MG63 (cell line): ENCODE measurements at regions not wholly inside any gene's neighbourhood (a gene's known extent, or its start where the extent isn't known, plus 50 kb on each side); places are given as distances from the start of the nearest gene placed in this dataset.

ENCODE experiments used
- DNase-seq: peaks from one replicate; pipeline ENCODE4 v3.0.0-alpha.2; 2020
- H3K27me3 ChIP-seq: fragments of 250-450 bp; sonication (Bioruptor Pico); 2 replicates; pipeline ENCODE4 v1.5.1; 2020; ENCODE audit warnings: mild to moderate bottlenecking, moderate library complexity
- H3K36me3 ChIP-seq: fragments of 250-450 bp; sonication (Bioruptor Pico); 2 replicates; pipeline ENCODE4 v1.5.1; 2020; ENCODE audit warnings: mild to moderate bottlenecking, moderate library complexity
- H3K4me3 ChIP-seq: fragments of 250-450 bp; sonication (Bioruptor Pico); 2 replicates; pipeline ENCODE4 v1.5.1; 2020; ENCODE audit warnings: mild to moderate bottlenecking, moderate library complexity
- H3K9me3 ChIP-seq: fragments of 250-450 bp; sonication (Bioruptor Pico); 2 replicates; pipeline ENCODE4 v1.5.1; 2020; ENCODE audit warnings: mild to moderate bottlenecking, moderate library complexity

DNA sequence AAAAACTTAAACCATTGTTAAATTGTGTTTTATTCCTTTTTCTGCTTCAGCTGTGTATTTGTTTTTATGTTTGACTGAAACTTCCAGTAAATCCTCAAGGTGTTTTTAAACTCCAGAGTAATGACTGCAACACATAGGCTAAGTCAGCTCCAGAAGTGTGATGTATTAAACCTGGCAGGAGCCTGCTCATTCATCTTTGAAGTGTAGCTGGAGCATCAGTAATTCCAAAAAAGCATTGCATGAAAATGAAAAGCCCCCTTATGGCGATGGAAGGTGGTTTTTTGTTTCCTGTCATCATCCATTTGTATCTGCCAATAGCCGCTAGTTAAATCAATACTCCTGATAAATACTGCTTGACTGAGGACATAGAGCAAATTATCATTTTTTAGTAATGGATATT is 474.2 kb upstream of the ADAMTS16 start:
- Histone ChIP-seq H3K4me3 (no peak overlapping the region), H3K27me3 (no peaks in the 10 kb centered on the region), H3K9me3 (no peaks in the 10 kb centered on the region), H3K36me3 (no peaks in the 10 kb centered on the region)
- DNase-seq = no peak

DNA sequence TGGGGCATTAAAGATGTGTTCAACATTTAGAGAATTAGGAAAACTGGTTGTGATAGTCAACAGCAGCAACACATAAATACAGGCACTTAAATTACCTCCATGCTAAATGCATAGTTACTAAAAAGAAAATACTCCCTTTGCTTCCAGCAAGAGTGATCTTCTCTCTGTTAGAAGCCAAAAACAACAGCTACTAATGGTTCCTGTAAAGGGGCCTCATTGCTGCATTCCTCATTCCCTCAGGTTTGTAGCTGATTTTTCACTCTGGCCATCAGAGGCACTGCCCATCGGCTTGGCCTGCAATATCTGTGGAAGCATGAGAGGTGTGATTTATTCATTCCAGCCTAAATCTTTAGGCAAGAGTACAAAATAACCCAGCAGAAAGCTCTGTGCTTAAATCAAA is 466.0 kb upstream of the ADAMTS16 start:
- Histone ChIP-seq H3K27me3 (no peaks in the 10 kb centered on the region), H3K9me3 (no peaks in the 10 kb centered on the region), H3K36me3 (no peaks in the 10 kb centered on the region), H3K4me3 (no peak overlapping the region)
- no peak for DNase-seq

DNA sequence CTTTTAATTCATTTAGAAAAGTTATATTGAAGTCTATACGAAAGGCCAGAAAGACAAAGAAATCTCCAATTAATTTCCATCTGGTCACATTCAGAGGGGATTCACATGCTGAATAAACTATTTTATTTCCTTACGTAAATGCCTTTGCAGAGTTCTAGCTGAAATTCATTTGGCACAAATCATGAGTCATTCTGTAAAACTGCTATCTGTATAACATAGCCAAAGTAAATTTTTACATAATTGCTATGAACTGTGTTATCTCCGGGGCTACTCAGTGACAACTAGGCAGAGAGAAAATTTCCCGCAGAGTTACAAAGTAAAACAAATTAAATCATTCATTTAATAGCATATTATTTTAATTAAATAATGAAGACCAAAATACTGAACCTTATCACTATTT is 463.2 kb upstream of the ADAMTS16 start:
- no peaks in the 10 kb centered on the region for H3K36me3 ChIP-seq
- peaks cover 2% of the 10 kb centered on the region; the same call in 1 of the 2 replicates for H3K27me3 ChIP-seq
- no peak overlapping the region for H3K4me3 ChIP-seq
- DNase-seq = no peak
- no peaks in the 10 kb centered on the region for H3K9me3 ChIP-seq

DNA sequence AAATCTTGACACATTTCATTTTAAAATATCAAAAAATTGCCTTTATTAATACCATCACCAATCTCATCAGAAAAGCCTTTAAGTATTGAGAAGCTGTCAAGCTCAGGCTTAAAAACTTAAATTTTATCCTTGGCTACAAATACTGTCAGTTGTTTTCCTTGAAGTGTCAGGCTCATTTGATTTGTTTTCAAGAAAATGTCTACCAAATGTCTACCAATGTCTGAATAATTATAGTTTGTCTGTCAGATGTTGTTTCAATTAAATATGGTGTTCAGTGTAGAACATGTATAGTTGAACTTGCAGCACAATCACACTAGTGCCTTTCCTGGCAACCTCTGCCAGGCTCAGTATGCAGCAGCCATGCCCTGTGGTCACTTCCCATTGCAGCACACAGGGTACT is 455.2 kb upstream of the ADAMTS16 start:
- H3K36me3 ChIP-seq = no peaks in the 10 kb centered on the region
- no peaks in the 10 kb centered on the region for H3K27me3 ChIP-seq
- peaks cover 2% of the 10 kb centered on the region; the same call in 1 of the 2 replicates for H3K9me3 ChIP-seq
- no peak for DNase-seq
- H3K4me3 ChIP-seq = no peak overlapping the region

DNA sequence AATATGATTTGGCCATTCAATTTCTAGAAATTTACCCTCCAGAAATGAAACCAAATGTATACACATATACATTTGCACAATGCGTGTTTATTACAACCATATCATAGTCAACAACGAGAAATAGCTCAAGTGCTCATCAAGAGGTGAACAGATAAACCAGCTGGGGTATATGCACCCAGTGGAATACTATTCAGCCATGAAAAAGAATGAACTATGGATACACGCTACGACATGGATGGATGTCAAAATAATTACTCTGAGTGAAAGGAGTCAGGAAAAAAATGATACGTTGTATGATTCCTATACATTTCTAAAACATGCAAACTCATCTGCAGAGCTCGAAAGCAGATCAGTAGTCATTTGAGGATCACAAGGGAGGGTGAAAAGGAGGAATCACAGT is 441.5 kb upstream of the ADAMTS16 start:
- Histone ChIP-seq H3K9me3 (no peaks in the 10 kb centered on the region), H3K36me3 (no peaks in the 10 kb centered on the region), H3K27me3 (peaks cover 2% of the 10 kb centered on the region; the same call in 1 of the 2 replicates), H3K4me3 (no peak overlapping the region)
- DNase-seq = no peak

DNA sequence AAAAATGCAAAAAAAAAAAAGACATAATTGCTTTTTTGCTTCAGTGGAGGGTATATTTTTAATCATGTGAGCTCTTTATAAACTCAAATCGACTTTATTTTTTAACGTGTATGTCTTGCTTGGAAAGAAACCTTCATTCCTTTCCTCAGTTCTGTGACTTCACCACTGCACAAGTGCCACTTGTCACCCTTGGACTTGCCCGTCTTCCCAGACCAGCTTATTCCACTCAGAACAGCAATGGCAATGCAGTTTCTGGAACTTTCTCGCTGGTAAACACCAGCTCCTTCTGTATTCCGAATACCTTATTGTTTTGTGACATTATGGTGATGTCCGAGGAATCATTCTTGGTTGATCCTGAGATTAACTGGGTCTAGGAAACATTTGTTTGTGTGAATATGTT is 440.5 kb upstream of the ADAMTS16 start:
- no peaks in the 10 kb centered on the region for H3K36me3 ChIP-seq
- DNase-seq = no peak
- H3K27me3 ChIP-seq = peaks cover 2% of the 10 kb centered on the region; the same call in 1 of the 2 replicates
- H3K9me3 ChIP-seq = no peaks in the 10 kb centered on the region
- no peak overlapping the region for H3K4me3 ChIP-seq

DNA sequence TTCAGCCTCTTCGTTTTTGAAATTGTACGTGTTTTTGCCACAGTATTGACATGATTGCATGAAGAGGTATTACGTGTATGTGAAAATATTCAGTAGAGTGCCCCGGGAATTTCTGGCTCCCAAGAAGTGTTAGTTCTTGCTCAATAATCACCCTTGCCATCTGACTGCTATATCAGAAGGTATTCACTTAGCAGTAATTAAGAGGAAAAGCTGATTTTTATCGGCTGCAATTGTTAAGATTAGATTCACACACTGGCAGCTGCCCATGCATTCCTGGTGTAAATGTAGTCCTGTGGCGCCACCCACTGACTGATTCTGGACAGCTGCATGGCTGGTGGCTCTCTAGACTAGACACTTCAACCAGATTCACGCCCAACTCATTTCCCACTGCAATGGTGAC is 440.1 kb upstream of the ADAMTS16 start:
- Histone ChIP-seq H3K9me3 (no peaks in the 10 kb centered on the region), H3K36me3 (no peaks in the 10 kb centered on the region), H3K27me3 (peaks cover 2% of the 10 kb centered on the region; the same call in 1 of the 2 replicates), H3K4me3 (no peak overlapping the region)
- DNase-seq = peak; percentile 69

DNA sequence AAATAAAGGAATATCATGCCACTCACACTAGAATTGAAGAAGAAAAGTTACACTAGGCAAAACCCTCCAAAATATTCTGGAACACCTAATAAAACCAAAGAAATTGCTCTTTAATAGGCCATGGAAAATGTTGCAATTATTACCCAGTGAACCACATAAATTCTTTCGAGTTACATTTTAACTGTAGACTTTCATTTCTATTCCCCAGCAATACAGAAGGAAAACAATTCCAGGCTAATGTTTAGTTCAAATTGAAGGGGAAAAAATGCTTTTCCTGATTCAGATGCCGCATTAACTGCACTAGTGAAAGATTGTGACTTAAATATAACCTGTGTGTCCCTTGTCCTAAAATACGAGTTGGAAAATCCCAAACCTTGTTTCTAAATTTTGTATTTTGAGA is 439.3 kb upstream of the ADAMTS16 start:
- Histone ChIP-seq H3K9me3 (no peaks in the 10 kb centered on the region), H3K27me3 (peaks cover 2% of the 10 kb centered on the region; the same call in 1 of the 2 replicates), H3K36me3 (no peaks in the 10 kb centered on the region), H3K4me3 (no peak overlapping the region)
- DNase-seq = no peak

DNA sequence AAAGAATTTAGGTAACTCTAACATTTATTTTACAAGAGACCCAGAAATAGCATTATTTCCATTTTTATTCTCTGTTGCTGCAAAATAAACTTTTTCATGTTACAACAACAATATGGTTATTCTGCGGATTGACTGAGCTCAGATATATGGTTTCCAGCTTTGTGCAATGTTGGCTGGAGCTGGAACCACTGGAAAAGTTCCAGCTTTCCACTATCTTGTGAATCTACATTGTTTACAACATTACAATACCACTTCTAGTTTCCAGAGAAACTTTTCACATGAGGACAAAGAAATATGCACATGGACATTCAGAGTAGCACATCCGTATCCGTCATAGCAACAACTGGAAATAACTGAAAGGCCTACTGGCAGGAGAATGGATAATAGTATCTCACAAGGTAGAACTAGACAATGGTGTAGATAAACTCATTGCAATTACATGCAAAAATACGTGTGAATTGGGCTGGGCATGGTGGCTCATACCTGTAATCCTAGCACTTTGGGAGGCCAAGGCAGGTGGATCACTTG is 436.1 kb upstream of the ADAMTS16 start:
- no peak overlapping the region for H3K4me3 ChIP-seq
- no peaks in the 10 kb centered on the region; the same call in 1 of the 2 replicates for H3K27me3 ChIP-seq
- H3K36me3 ChIP-seq = no peaks in the 10 kb centered on the region
- no peak for DNase-seq
- no peaks in the 10 kb centered on the region for H3K9me3 ChIP-seq

DNA sequence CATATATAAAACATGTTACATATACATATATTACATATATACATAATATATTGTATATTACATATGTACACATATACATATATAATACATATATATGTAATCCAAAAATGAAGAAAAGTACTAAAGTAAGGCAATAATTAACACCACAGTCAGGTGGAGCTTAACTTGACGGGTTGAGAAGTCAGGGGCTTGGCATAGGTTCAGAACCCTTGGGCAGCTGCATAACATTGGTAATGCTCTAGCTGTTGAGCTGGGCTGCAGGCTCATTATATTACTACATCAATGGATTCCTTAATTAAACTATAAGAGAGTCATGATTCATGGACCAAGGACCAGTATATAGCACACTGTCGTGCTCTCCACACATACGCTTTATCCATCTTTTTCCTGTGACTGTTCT is 435.2 kb upstream of the ADAMTS16 start:
- no peak for DNase-seq
- Histone ChIP-seq H3K4me3 (no peak overlapping the region), H3K9me3 (no peaks in the 10 kb centered on the region), H3K36me3 (no peaks in the 10 kb centered on the region), H3K27me3 (no peaks in the 10 kb centered on the region; the same call in 1 of the 2 replicates)

DNA sequence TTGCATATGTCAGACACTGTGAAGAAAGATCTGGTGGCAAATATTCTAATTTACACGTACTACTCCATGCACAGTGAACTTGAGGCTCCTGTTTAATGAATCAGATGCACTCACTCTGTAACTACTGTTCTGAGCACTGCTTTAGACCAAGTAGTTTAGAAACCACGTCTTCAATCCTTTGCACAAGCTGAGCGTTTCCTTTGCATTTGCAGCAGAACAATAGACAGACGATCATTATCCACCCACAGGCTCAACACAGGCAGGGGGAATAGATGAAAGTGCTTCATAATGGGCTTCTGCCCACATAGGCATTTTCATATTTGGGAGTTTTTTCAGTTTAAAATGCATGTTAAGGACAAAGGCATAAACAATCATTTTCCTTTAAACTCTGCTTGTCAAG is 423.3 kb upstream of the ADAMTS16 start:
- H3K4me3 ChIP-seq = no peak overlapping the region

DNA sequence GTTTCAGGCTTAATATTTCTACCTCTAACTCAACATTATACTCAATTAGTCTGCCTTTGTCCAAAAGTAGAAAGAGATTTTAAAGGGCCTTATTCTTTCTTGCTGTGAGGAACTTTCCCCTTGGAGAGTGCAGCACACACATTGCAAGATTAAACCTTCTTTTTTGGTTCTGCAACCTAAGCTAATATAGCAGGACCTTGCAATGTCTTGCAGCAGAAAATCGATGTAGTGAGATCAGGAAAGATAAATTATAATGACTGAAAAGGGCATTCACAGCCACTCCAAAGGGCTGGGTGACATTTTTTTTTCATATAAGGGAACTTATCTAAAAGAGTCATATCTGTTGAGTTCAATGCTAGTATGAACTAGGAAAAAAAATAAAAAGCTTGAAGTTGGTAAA is 422.7 kb upstream of the ADAMTS16 start:
- H3K4me3 ChIP-seq = no peak overlapping the region
- H3K9me3 ChIP-seq = no peaks in the 10 kb centered on the region
- H3K27me3 ChIP-seq = no peaks in the 10 kb centered on the region
- no peaks in the 10 kb centered on the region for H3K36me3 ChIP-seq
- DNase-seq = no peak

More for the DNA sequence above, 423.3 kb upstream of the ADAMTS16 start:
- no peaks in the 10 kb centered on the region for H3K9me3 ChIP-seq
- no peak for DNase-seq
- no peaks in the 10 kb centered on the region for H3K27me3 ChIP-seq
- no peaks in the 10 kb centered on the region for H3K36me3 ChIP-seq

DNA sequence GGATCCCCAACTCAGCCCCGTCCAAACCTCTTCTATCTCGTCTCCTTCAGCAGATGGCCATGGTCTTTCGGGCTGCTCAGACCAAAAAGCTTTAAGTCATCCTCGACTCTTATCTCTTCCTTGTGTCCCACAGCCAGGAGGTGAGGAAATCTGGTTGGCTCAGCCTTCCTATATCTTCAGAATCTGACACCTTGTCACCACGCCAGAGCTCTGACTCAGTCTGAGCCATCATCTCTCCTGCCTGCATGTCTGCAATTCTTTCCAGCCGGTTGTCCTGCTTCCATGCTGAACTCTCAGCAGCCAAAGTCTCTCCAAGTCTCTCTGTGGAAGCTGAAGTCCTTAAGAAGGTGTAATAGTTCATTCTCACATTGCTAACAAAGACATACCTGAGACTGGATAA is 419.3 kb upstream of the ADAMTS16 start:
- Histone ChIP-seq H3K36me3 (no peaks in the 10 kb centered on the region), H3K9me3 (no peaks in the 10 kb centered on the region), H3K4me3 (no peak overlapping the region), H3K27me3 (no peaks in the 10 kb centered on the region)
- peak; percentile 86 for DNase-seq

DNA sequence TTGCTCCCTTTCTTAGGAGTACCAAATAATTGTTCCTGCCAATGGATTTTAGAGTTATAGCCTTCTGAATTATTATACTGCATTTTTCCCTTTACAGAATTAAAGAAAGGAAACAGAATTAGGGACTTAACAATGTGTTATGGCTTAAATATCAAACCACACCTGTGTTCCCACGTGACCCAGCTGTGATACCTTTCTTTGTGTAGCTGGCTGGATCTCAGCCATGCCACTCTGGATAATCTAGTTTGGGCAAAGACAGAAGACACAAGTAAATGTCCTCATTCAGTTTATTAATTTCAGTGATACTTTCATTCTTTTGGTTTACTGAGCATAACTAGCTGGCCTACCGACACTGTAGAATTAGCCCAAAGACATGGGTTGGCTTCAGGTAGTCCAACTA is 417.2 kb upstream of the ADAMTS16 start:
- Histone ChIP-seq H3K9me3 (no peaks in the 10 kb centered on the region), H3K27me3 (no peaks in the 10 kb centered on the region), H3K4me3 (no peak overlapping the region), H3K36me3 (no peaks in the 10 kb centered on the region)
- no peak for DNase-seq

DNA sequence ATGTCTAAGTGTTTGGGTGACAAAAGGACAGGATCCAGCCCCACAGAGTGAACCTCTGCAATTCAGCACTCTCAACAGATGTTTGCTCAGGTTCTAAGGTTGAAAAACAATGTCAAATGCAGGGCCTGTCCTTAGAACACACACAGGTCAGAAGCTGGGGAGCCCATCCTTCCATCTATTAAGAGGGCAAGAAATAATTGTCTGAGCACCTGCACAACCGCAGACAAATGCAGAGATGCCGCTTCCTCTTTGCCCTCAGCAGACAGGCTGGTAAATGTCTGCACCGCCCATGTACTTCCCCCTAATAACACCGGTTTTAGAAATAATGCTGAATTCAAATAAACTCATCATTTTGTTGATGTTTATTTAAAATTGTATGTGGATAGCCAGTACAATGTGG is 414.5 kb upstream of the ADAMTS16 start:
- DNase-seq = no peak
- Histone ChIP-seq H3K9me3 (no peaks in the 10 kb centered on the region), H3K4me3 (no peak overlapping the region), H3K36me3 (no peaks in the 10 kb centered on the region), H3K27me3 (no peaks in the 10 kb centered on the region)

DNA sequence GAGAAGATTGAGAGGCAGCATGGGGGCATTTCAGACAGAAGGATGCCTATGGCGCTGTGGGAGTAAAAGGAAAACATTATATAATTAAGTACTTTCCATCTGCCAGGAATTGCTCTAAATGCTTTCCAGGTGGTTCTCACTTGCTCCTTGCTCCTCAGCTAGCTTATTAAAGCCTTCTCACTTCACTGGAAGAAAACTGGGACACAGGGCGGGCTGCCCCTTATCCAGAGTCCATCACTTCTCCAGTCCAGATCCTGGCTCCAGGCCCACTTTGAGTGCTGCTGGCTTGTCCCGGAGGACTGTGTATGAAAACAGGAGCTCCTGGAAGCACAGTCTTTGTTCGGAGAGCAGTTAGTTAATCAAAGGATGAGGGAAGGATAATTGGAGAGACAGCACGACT is 409.9 kb upstream of the ADAMTS16 start:
- Histone ChIP-seq H3K4me3 (no peak overlapping the region), H3K27me3 (peaks cover 4% of the 10 kb centered on the region; the same call in 1 of the 2 replicates), H3K9me3 (no peaks in the 10 kb centered on the region), H3K36me3 (no peaks in the 10 kb centered on the region)
- no peak for DNase-seq

DNA sequence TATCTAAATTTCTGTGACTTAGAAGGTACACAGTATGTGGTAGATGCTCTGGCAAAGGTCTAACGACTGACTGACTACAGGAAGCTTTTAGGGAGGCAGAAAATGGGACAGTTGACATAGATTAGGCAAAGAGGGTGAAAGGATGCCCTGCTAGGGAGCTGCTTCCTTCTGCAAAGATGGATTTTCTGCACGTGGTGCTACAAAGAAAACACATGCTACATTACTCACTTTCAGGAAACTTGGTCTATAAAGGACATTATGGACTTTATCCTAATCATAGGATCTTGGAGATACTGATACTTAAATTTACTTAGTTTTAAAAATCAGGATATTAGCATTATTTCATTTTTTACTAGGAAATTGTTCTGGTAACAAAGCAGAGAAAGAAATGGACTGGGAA is 405.8 kb upstream of the ADAMTS16 start:
- no peaks in the 10 kb centered on the region for H3K9me3 ChIP-seq
- H3K4me3 ChIP-seq = no peak overlapping the region
- H3K36me3 ChIP-seq = no peaks in the 10 kb centered on the region
- H3K27me3 ChIP-seq = peaks cover 4% of the 10 kb centered on the region
- no peak for DNase-seq

DNA sequence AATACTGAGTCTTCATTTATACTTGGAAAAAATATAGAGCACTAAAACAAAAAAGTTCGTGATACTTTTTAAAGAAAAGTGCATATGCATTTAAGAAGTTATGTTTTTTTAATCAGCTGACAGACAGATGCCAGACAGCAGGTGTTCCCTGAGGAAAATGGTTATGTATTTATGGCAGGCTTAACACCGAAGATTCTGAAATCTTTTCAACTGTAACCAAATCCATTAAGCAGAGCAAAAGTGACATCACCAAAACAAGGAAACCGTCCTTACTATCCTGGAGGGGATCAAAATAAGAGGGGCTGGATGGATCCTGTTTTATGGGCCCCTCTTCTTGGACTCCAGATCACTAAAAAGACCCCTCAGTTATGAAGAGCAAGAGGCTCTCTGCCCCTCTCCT is 404.9 kb upstream of the ADAMTS16 start:
- Histone ChIP-seq H3K4me3 (no peak overlapping the region), H3K36me3 (no peaks in the 10 kb centered on the region), H3K9me3 (no peaks in the 10 kb centered on the region), H3K27me3 (peaks cover 4% of the 10 kb centered on the region)
- no peak for DNase-seq

DNA sequence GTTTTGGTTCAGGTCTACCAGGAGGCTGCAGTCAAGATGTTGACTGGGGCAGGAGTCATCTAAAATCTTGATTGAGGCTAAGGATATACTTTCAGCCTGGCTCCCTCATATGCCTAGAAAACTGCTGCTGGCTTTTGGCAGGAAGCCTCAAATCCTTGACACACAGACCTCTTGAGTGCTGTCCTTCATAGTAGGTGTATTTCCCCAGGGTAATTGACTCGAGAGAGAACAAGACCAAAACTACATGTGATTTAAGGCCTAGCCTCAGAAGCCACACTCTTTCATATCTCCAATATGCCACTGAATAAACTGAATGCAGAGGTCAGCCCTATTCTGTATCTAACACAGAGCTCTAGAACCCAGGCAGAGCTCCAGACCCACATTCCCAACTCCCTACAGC is 402.3 kb upstream of the ADAMTS16 start:
- Histone ChIP-seq H3K36me3 (no peaks in the 10 kb centered on the region), H3K4me3 (no peak overlapping the region), H3K9me3 (no peaks in the 10 kb centered on the region), H3K27me3 (peaks cover 3% of the 10 kb centered on the region; the same call in 1 of the 2 replicates)
- DNase-seq = no peak
